Epithelial cell of proximal tubule (primary cell): ENCODE measurements at regions not wholly inside any gene's neighbourhood (a gene's known extent, or its start where the extent isn't known, plus 50 kb on each side); places are given as distances from the start of the nearest gene placed in this dataset.

ENCODE experiments used
- DNase-seq: peaks from one replicate; pipeline ENCODE4 v3.0.0-alpha.2; 2011; ENCODE audit warnings: low read depth
- H3K4me3 ChIP-seq: 2 replicates; pipeline ENCODE4 v1.5.1; 2011; ENCODE audit warnings: low read depth, mild to moderate bottlenecking, low read length
- TF ChIP-seq, protein P1 (sequence below): conservative IDR thresholded peaks from 2 replicates; pipeline ENCODE4 v1.5.1; 2012; ENCODE audit warnings: low read depth, mild to moderate bottlenecking, low read length

DNA sequence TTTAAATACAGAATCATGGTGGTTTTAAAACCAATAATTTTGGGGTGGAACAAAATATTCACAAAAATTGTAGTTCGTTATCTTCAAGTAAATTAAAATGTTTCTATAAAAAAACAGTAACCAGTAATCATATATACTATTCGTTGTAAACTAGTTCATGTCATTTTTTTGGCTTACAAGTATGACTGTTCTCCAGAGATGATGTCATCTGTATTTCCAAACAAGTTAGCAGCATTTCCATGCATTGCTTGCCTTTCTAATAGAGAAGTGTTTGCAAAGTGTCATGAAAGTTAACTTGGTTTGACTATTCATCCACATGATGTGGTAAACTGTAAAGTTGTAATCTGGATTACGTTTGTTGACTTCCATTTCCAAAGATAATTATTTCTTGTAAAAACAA is 717.9 kb upstream of the ADAMTS16 start:
- DNase-seq, result no peak
- no peak overlapping the region for H3K4me3 ChIP-seq
- TF ChIP-seq, protein P1, sequence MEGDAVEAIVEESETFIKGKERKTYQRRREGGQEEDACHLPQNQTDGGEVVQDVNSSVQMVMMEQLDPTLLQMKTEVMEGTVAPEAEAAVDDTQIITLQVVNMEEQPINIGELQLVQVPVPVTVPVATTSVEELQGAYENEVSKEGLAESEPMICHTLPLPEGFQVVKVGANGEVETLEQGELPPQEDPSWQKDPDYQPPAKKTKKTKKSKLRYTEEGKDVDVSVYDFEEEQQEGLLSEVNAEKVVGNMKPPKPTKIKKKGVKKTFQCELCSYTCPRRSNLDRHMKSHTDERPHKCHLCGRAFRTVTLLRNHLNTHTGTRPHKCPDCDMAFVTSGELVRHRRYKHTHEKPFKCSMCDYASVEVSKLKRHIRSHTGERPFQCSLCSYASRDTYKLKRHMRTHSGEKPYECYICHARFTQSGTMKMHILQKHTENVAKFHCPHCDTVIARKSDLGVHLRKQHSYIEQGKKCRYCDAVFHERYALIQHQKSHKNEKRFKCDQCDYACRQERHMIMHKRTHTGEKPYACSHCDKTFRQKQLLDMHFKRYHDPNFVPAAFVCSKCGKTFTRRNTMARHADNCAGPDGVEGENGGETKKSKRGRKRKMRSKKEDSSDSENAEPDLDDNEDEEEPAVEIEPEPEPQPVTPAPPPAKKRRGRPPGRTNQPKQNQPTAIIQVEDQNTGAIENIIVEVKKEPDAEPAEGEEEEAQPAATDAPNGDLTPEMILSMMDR, result no peak

GRCh38 chr5:4424895-4425294 is 715.2 kb upstream of the ADAMTS16 start:
- TF ChIP-seq, protein P1, result no peak

DNA sequence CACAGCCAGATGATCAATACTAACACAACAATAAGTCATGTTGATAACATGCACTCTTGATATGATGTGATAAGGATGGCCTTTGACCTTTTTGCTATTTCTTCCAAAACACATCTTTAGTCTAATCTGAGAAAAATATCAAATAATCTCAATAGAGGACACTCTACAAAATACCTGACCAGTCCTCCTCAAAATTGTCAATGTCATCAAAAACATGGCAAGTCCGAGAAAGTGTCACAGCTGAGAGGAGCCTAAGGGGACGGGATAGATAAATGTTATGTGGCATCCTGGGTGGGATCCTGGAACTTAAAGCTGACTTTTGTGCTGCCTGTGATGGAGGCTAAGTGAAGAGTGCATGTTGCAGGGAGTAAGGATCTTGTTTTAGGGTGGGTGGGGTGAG is 699.6 kb upstream of the ADAMTS16 start:
- no peak overlapping the region for H3K4me3 ChIP-seq
- DNase-seq, result no peak
- TF ChIP-seq, protein P1, result no peak

More at GRCh38 chr5:4424895-4425294, 715.2 kb upstream of the ADAMTS16 start:
- no peak overlapping the region for H3K4me3 ChIP-seq
- no peak for DNase-seq

DNA sequence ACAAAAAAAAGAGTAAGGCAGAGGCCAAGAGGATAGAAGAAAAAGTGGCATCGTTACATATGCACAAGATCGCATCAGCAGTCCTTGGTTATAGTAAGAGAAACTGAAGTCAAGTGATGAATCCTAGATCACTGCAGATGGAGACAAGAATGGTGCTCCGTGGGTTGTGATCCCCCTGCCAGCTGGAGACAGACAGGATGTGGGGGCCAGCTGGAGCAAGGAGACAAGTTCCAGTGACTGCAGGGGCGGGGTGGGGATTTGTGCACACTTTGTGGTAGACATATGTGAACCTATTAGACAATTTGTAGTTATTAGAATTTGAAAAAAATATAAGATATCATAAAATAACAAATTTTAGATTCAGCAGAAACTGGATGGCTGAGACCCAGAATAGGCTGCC is 697.9 kb upstream of the ADAMTS16 start:
- TF ChIP-seq, protein P1, result no peak
- DNase-seq, result no peak

DNA sequence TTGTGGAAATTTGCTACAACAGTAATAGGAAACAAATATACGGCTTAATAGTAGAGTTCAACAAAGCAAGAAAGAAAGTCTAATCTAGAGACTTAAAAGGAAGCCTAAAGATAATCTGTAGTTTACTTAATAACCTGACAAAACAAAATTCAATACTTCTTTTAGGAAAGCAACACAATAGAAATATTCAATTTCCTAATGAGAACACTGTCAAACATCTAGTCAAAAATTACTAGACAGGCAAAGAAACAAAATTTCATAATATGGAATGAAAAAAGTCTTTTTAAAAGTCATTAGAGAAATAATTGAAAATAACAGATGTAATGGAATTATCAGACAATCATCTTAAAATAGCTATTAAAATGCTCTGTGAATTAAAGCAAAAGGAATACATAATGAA is 692.5 kb upstream of the ADAMTS16 start:
- TF ChIP-seq, protein P1, result no peak
- DNase-seq, result no peak

More for the DNA sequence above, 697.9 kb upstream of the ADAMTS16 start:
- no peak overlapping the region for H3K4me3 ChIP-seq

GRCh38 chr5:4453655-4454054 is 686.5 kb upstream of the ADAMTS16 start:
- no peak for DNase-seq
- TF ChIP-seq, protein P1, result no peak
- H3K4me3 ChIP-seq, result no peak overlapping the region

More for the DNA sequence above, 692.5 kb upstream of the ADAMTS16 start:
- no peak overlapping the region for H3K4me3 ChIP-seq

GRCh38 chr5:4479426-4479825 is 660.7 kb upstream of the ADAMTS16 start:
- DNase-seq, result peak; percentile 26
- H3K4me3 ChIP-seq, result no peak overlapping the region
- TF ChIP-seq, protein P1, result no peak
